Astrocyte (in vitro differentiated cells and primary cell): ENCODE measurements at regions not wholly inside any gene's neighbourhood (a gene's known extent, or its start where the extent isn't known, plus 50 kb on each side); places are given as distances from the start of the nearest gene placed in this dataset.
A peak's percentile ranks its signal among the peaks of the same experiment; 100 is the strongest.

Experiments used
- DNase-seq: peaks from one replicate; pipeline ENCODE4 v3.0.0-alpha.2; 2010; ENCODE audit warnings: low read depth
- FAIRE-seq: peaks from 2 replicates; lab custom pipeline; 2011; peaks lifted over from hg19 to GRCh38; lab: Jason Lieb, UNC
- H2AFZ ChIP-seq: 2 replicates; pipeline ENCODE4 v1.6.0; 2012; ENCODE audit warnings: low read depth, low read length, inconsistent platforms
- H3K27ac ChIP-seq: 2 replicates; pipeline ENCODE4 v1.5.1; 2011; ENCODE audit warnings: low read depth, low read length, inconsistent platforms
- H3K27me3 ChIP-seq: 2 replicates; pipeline ENCODE4 v1.6.0; 2011; ENCODE audit warnings: low read length, inconsistent platforms; ENCODE audit not compliant: insufficient read depth
- H3K36me3 ChIP-seq: 2 replicates; pipeline ENCODE4 v1.5.1; 2011; ENCODE audit warnings: low read length, inconsistent platforms; ENCODE audit not compliant: insufficient read depth
- H3K4me1 ChIP-seq: 2 replicates; pipeline ENCODE4 v1.5.1; 2011; ENCODE audit warnings: low read length, inconsistent platforms; ENCODE audit not compliant: insufficient read depth
- H3K4me2 ChIP-seq: 2 replicates; pipeline ENCODE4 v1.6.0; 2012; ENCODE audit warnings: low read length, inconsistent platforms
- H3K4me3 ChIP-seq: 2 replicates; pipeline ENCODE4 v1.5.1; 2011; ENCODE audit warnings: low read depth, mild to moderate bottlenecking, low read length, inconsistent platforms; ENCODE audit not compliant: insufficient read depth
- H3K79me2 ChIP-seq: 2 replicates; pipeline ENCODE4 v1.6.0; 2012; ENCODE audit warnings: mild to moderate bottlenecking, low read length, inconsistent platforms; ENCODE audit not compliant: insufficient read depth
- H3K9ac ChIP-seq: 2 replicates; pipeline ENCODE4 v1.6.0; 2012; ENCODE audit warnings: mild to moderate bottlenecking, low read length, inconsistent platforms
- H3K9me3 ChIP-seq: 2 replicates; pipeline ENCODE4 v1.5.1; 2012; ENCODE audit warnings: low read depth, mild to moderate bottlenecking, low read length, inconsistent platforms; ENCODE audit not compliant: insufficient read depth
- H4K20me1 ChIP-seq: 2 replicates; pipeline ENCODE4 v1.6.0; 2012; ENCODE audit warnings: low read length, inconsistent platforms; ENCODE audit not compliant: insufficient read depth
- H3K27ac Mint-ChIP-seq: one replicate; pipeline ENCODE4 v1.8.0; 2021; ENCODE audit warnings: mild to moderate bottlenecking, mixed read lengths; ENCODE audit not compliant: unreplicated experiment
- H3K27me3 Mint-ChIP-seq: one replicate; pipeline ENCODE4 v1.8.0; 2021; ENCODE audit warnings: low read depth, mixed read lengths; ENCODE audit not compliant: unreplicated experiment
- H3K36me3 Mint-ChIP-seq: one replicate; pipeline ENCODE4 v1.8.0; 2021; ENCODE audit warnings: low read depth, mixed read lengths; ENCODE audit not compliant: unreplicated experiment
- H3K4me1 Mint-ChIP-seq: one replicate; pipeline ENCODE4 v1.8.0; 2021; ENCODE audit warnings: low read depth, mixed read lengths; ENCODE audit not compliant: unreplicated experiment
- H3K4me3 Mint-ChIP-seq: one replicate; pipeline ENCODE4 v1.8.0; 2021; ENCODE audit warnings: mild to moderate bottlenecking, moderate library complexity, mixed read lengths; ENCODE audit not compliant: unreplicated experiment
- H3K9me3 Mint-ChIP-seq: one replicate; pipeline ENCODE4 v1.8.0; 2021; ENCODE audit warnings: mild to moderate bottlenecking, mixed read lengths; ENCODE audit not compliant: unreplicated experiment
- EZH2 ChIP-seq: IDR thresholded peaks from 2 replicates; pipeline ENCODE4 v1.6.1; 2012; ENCODE audit warnings: mild to moderate bottlenecking, low read length, inconsistent platforms; ENCODE audit not compliant: insufficient read depth
- TF ChIP-seq, protein P1 (sequence below): IDR thresholded peaks from 2 replicates; pipeline ENCODE4 v1.5.1; 2011; ENCODE audit warnings: low read depth, mild to moderate bottlenecking, inconsistent platforms, low read length, moderate library complexity; ENCODE audit not compliant: insufficient read depth

- Mint-ChIP-seq H3K4me1 (peaks cover 8% of the 10 kb centered on the region), H3K9me3 (peaks cover 1% of the 10 kb centered on the region), H3K27me3 (no peaks in the 10 kb centered on the region), H3K36me3 (no peaks in the 10 kb centered on the region), H3K4me3 (no peak overlapping the region), H3K27ac (no peak overlapping the region)
- Histone ChIP-seq H3K79me2 (no peaks in the 10 kb centered on the region), H3K27me3 (no peaks in the 10 kb centered on the region), H4K20me1 (no peaks in the 10 kb centered on the region), H3K9ac (no peak overlapping the region), H3K9me3 (no peaks in the 10 kb centered on the region), H3K4me1 (no peaks in the 10 kb centered on the region), H3K4me3 (no peak overlapping the region), H3K4me2 (no peak overlapping the region), H3K27ac (no peak overlapping the region), H2AFZ (no peak overlapping the region), H3K36me3 (no peaks in the 10 kb centered on the region)
- TF ChIP-seq EZH2 = no peak
- TF ChIP-seq, protein P1, sequence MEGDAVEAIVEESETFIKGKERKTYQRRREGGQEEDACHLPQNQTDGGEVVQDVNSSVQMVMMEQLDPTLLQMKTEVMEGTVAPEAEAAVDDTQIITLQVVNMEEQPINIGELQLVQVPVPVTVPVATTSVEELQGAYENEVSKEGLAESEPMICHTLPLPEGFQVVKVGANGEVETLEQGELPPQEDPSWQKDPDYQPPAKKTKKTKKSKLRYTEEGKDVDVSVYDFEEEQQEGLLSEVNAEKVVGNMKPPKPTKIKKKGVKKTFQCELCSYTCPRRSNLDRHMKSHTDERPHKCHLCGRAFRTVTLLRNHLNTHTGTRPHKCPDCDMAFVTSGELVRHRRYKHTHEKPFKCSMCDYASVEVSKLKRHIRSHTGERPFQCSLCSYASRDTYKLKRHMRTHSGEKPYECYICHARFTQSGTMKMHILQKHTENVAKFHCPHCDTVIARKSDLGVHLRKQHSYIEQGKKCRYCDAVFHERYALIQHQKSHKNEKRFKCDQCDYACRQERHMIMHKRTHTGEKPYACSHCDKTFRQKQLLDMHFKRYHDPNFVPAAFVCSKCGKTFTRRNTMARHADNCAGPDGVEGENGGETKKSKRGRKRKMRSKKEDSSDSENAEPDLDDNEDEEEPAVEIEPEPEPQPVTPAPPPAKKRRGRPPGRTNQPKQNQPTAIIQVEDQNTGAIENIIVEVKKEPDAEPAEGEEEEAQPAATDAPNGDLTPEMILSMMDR = peak; percentile 67
- FAIRE-seq (no peak), DNase-seq (peak; percentile 27)
These were observed 444.7 kb downstream of the HINT1 start for GRCh38 chr5:130720355-130720754.

GRCh38 chr5:130715541-130715940 is 449.5 kb downstream of the HINT1 start:
- no peak overlapping the region for H3K27ac ChIP-seq
- TF ChIP-seq EZH2 = no peak
- TF ChIP-seq, protein P1 = no peak
- no peaks in the 10 kb centered on the region for H3K27me3 ChIP-seq
- no peak overlapping the region for H3K4me2 ChIP-seq
- no peak overlapping the region for H3K4me3 ChIP-seq
- H2AFZ ChIP-seq = no peak overlapping the region
- H3K4me1 ChIP-seq = peaks cover 7% of the 10 kb centered on the region
- H3K27me3 Mint-ChIP-seq = no peaks in the 10 kb centered on the region
- H3K27ac Mint-ChIP-seq = no peak overlapping the region
- H3K4me3 Mint-ChIP-seq = no peak overlapping the region
- no peaks in the 10 kb centered on the region for H3K79me2 ChIP-seq
- peaks cover 18% of the 10 kb centered on the region for H3K4me1 Mint-ChIP-seq
- DNase-seq (peak; percentile 51), FAIRE-seq (no peak)
- H3K36me3 Mint-ChIP-seq = no peaks in the 10 kb centered on the region
- H4K20me1 ChIP-seq = no peaks in the 10 kb centered on the region
- peaks cover 1% of the 10 kb centered on the region for H3K9me3 Mint-ChIP-seq
- no peaks in the 10 kb centered on the region for H3K36me3 ChIP-seq
- H3K9ac ChIP-seq = no peak overlapping the region
- H3K9me3 ChIP-seq = no peaks in the 10 kb centered on the region

- Histone ChIP-seq H3K27me3 (no peaks in the 10 kb centered on the region), H3K4me1 (peaks cover 13% of the 10 kb centered on the region), H2AFZ (no peak overlapping the region), H3K4me2 (no peak overlapping the region), H4K20me1 (no peaks in the 10 kb centered on the region), H3K4me3 (no peak overlapping the region), H3K9me3 (no peaks in the 10 kb centered on the region), H3K27ac (no peak overlapping the region), H3K36me3 (no peaks in the 10 kb centered on the region), H3K79me2 (no peaks in the 10 kb centered on the region), H3K9ac (no peak overlapping the region)
- Mint-ChIP-seq H3K9me3 (peaks cover 1% of the 10 kb centered on the region), H3K27ac (no peak overlapping the region), H3K27me3 (no peaks in the 10 kb centered on the region), H3K36me3 (no peaks in the 10 kb centered on the region), H3K4me1 (peaks cover 25% of the 10 kb centered on the region), H3K4me3 (no peak overlapping the region)
- DNase-seq (no peak), FAIRE-seq (no peak)
- TF ChIP-seq EZH2 = no peak
- TF ChIP-seq, protein P1 = no peak
These were observed 450.9 kb downstream of the HINT1 start for GRCh38 chr5:130714200-130714599.
